HL-60 (cell line): ENCODE measurements at regions not wholly inside any gene's neighbourhood (a gene's known extent, or its start where the extent isn't known, plus 50 kb on each side); places are given as distances from the start of the nearest gene placed in this dataset.

Experiments used
- CTCF ChIP-seq: IDR thresholded peaks from one replicate; pipeline ENCODE4 v1.5.1; 2011; ENCODE audit warnings: low read length, control low read depth, inconsistent platforms; ENCODE audit not compliant: insufficient read depth
- GABPA ChIP-seq: IDR thresholded peaks from 2 replicates; pipeline ENCODE4 v1.6.1; 2012; ENCODE audit warnings: low read depth
- POLR2AphosphoS5 ChIP-seq: IDR thresholded peaks from 2 replicates; pipeline ENCODE4 v1.6.1; 2012; ENCODE audit warnings: low read depth
- REST ChIP-seq: IDR thresholded peaks from 2 replicates; pipeline ENCODE4 v1.6.1; 2012; ENCODE audit warnings: low read depth; ENCODE audit not compliant: insufficient replicate concordance
- SPI1 ChIP-seq: IDR thresholded peaks from 2 replicates; pipeline ENCODE4 v1.6.1; 2012; ENCODE audit warnings: low read depth, mild to moderate bottlenecking, borderline replicate concordance

GRCh38 chr5:135088911-135089310 is 54.9 kb upstream of the PITX1 start:
- TF ChIP-seq CTCF (no peak), POLR2AphosphoS5 (no peak), REST (no peak), SPI1 (no peak), GABPA (no peak)
